ENCODE measurements at regions not wholly inside any gene's neighbourhood (a gene's known extent, or its start where the extent isn't known, plus 50 kb on each side); places are given as distances from the start of the nearest gene placed in this dataset.
"Not testable (repeated sequence)": the region's sequence is repeated elsewhere in the genome, so short reads cannot be mapped to it uniquely, and the experiment has no call there.

DNA sequence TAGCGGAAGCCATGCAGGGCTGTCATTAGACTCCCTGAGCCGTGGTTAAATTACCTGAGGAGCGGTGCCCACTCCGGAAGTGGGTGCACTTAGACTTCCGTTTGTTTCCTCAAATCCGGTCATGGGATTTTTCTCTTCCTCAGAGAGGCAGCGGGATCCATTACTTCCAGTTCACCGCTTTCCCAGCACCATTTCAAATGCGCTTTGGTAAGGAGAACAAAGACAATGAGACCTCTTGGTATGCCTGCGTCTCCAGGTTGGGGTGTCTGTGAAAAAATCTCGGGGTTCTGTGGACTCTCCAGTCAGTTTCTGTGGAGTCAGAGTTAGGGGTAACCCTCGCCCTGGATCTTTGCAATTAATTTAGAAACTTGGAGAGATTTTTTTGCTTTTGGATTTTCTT lies 132.3 kb upstream of the PTPRG start:
- DNase-seq (ENCODE audit: low spot score), result no peak

DNA sequence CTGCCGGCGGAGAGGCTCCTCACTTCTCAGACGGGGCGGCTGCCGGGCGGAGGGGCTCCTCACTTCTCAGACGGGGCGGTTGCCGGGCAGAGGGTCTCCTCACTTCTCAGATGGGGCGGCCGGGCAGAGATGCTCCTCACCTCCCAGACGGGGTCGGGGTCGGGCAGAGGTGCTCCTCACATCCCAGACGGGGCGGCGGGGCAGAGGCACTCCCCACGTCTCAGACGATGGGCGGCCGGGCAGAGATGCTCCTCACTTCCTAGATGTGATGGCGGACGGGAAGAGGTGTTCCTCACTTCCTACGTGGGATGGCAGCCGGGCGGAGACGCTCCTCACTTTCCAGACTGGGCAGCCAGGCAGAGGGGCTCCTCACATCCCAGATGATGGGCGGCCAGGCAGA lies 126.5 kb upstream of the PTPRG start:
- 96% methylated on average over 21 of the region's 28 CpGs for WGBS
- not testable (repeated sequence) for H3K9me3 ChIP-seq (ENCODE audit: control insufficient read depth in 4 of 4, low read length in 3 of 4); H3K9ac ChIP-seq (ENCODE audit: low read depth in 1 of 2, low read length in 2 of 2); DNase-seq (ENCODE audit: low spot score); H3K4me3 ChIP-seq (ENCODE audit: low read depth in 1 of 3, low read length in 3 of 3); H3K27me3 ChIP-seq (ENCODE audit: control insufficient read depth in 4 of 4, insufficient read depth in 4 of 4, low read length in 3 of 4); H3K36me3 ChIP-seq (ENCODE audit: control insufficient read depth in 4 of 4, insufficient read depth in 3 of 4, low read depth in 1 of 4, low read length in 3 of 4); H3K27ac ChIP-seq (ENCODE audit: low read depth in 1 of 2, low read length in 2 of 2)
- peaks cover 0 to 13% (median 7%) of the 10 kb centered on the region in 4 donors for H3K4me1 ChIP-seq (ENCODE audit: control insufficient read depth in 4 of 4, insufficient read depth in 4 of 4, low read length in 3 of 4)

More for the DNA sequence above, 132.3 kb upstream of the PTPRG start:
- no peak overlapping the region for H3K4me3 ChIP-seq (ENCODE audit: low read depth in 1 of 3, low read length in 3 of 3)
- 92% methylated on average over 12 of the region's 12 CpGs for WGBS
- no peak overlapping the region for H3K9ac ChIP-seq (ENCODE audit: low read depth in 1 of 2, low read length in 2 of 2)
- no peaks in the 10 kb centered on the region for H3K4me1 ChIP-seq (ENCODE audit: control insufficient read depth in 4 of 4, insufficient read depth in 4 of 4, low read length in 3 of 4)
- TF ChIP-seq, protein P1, sequence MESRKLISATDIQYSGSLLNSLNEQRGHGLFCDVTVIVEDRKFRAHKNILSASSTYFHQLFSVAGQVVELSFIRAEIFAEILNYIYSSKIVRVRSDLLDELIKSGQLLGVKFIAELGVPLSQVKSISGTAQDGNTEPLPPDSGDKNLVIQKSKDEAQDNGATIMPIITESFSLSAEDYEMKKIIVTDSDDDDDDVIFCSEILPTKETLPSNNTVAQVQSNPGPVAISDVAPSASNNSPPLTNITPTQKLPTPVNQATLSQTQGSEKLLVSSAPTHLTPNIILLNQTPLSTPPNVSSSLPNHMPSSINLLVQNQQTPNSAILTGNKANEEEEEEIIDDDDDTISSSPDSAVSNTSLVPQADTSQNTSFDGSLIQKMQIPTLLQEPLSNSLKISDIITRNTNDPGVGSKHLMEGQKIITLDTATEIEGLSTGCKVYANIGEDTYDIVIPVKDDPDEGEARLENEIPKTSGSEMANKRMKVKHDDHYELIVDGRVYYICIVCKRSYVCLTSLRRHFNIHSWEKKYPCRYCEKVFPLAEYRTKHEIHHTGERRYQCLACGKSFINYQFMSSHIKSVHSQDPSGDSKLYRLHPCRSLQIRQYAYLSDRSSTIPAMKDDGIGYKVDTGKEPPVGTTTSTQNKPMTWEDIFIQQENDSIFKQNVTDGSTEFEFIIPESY (IDR thresholded peaks at IDR 0.05), result no peak
- TF ChIP-seq RAD21 (IDR thresholded peaks at IDR 0.05) (no peak), TAF1 (conservative IDR thresholded peaks at IDR 0.05) (no peak), JUND (IDR thresholded peaks at IDR 0.05) (no peak), HNF4G (IDR thresholded peaks at IDR 0.05) (no peak), RXRA (IDR thresholded peaks at IDR 0.05) (no peak), FOXA2 (IDR thresholded peaks at IDR 0.05) (no peak), EGR1 (IDR thresholded peaks at IDR 0.05; ENCODE audit: low read depth in 2 of 2) (no peak), HNF4A (conservative IDR thresholded peaks at IDR 0.05) (no peak)
- TF ChIP-seq, protein P2, sequence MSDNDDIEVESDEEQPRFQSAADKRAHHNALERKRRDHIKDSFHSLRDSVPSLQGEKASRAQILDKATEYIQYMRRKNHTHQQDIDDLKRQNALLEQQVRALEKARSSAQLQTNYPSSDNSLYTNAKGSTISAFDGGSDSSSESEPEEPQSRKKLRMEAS (IDR thresholded peaks at IDR 0.05), result no peak
- TF ChIP-seq, protein P3, sequence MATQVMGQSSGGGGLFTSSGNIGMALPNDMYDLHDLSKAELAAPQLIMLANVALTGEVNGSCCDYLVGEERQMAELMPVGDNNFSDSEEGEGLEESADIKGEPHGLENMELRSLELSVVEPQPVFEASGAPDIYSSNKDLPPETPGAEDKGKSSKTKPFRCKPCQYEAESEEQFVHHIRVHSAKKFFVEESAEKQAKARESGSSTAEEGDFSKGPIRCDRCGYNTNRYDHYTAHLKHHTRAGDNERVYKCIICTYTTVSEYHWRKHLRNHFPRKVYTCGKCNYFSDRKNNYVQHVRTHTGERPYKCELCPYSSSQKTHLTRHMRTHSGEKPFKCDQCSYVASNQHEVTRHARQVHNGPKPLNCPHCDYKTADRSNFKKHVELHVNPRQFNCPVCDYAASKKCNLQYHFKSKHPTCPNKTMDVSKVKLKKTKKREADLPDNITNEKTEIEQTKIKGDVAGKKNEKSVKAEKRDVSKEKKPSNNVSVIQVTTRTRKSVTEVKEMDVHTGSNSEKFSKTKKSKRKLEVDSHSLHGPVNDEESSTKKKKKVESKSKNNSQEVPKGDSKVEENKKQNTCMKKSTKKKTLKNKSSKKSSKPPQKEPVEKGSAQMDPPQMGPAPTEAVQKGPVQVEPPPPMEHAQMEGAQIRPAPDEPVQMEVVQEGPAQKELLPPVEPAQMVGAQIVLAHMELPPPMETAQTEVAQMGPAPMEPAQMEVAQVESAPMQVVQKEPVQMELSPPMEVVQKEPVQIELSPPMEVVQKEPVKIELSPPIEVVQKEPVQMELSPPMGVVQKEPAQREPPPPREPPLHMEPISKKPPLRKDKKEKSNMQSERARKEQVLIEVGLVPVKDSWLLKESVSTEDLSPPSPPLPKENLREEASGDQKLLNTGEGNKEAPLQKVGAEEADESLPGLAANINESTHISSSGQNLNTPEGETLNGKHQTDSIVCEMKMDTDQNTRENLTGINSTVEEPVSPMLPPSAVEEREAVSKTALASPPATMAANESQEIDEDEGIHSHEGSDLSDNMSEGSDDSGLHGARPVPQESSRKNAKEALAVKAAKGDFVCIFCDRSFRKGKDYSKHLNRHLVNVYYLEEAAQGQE (IDR thresholded peaks at IDR 0.05), result no peak
- TF ChIP-seq, protein P4, sequence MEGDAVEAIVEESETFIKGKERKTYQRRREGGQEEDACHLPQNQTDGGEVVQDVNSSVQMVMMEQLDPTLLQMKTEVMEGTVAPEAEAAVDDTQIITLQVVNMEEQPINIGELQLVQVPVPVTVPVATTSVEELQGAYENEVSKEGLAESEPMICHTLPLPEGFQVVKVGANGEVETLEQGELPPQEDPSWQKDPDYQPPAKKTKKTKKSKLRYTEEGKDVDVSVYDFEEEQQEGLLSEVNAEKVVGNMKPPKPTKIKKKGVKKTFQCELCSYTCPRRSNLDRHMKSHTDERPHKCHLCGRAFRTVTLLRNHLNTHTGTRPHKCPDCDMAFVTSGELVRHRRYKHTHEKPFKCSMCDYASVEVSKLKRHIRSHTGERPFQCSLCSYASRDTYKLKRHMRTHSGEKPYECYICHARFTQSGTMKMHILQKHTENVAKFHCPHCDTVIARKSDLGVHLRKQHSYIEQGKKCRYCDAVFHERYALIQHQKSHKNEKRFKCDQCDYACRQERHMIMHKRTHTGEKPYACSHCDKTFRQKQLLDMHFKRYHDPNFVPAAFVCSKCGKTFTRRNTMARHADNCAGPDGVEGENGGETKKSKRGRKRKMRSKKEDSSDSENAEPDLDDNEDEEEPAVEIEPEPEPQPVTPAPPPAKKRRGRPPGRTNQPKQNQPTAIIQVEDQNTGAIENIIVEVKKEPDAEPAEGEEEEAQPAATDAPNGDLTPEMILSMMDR (IDR thresholded peaks at IDR 0.05; ENCODE audit: low read depth, low read length, missing input control), result no peak
- TF ChIP-seq, protein P5, sequence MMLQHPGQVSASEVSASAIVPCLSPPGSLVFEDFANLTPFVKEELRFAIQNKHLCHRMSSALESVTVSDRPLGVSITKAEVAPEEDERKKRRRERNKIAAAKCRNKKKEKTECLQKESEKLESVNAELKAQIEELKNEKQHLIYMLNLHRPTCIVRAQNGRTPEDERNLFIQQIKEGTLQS (IDR thresholded peaks at IDR 0.05), result no peak
- H3K27me3 ChIP-seq (ENCODE audit: control insufficient read depth in 4 of 4, insufficient read depth in 4 of 4, low read length in 3 of 4), result no peaks in the 10 kb centered on the region
- no peak overlapping the region for H3K27ac ChIP-seq (ENCODE audit: low read depth in 1 of 2, low read length in 2 of 2)
- no peaks in the 10 kb centered on the region for H3K9me3 ChIP-seq (ENCODE audit: control insufficient read depth in 4 of 4, low read length in 3 of 4)
- H3K36me3 ChIP-seq (ENCODE audit: control insufficient read depth in 4 of 4, insufficient read depth in 3 of 4, low read depth in 1 of 4, low read length in 3 of 4), result no peaks in the 10 kb centered on the region

DNA sequence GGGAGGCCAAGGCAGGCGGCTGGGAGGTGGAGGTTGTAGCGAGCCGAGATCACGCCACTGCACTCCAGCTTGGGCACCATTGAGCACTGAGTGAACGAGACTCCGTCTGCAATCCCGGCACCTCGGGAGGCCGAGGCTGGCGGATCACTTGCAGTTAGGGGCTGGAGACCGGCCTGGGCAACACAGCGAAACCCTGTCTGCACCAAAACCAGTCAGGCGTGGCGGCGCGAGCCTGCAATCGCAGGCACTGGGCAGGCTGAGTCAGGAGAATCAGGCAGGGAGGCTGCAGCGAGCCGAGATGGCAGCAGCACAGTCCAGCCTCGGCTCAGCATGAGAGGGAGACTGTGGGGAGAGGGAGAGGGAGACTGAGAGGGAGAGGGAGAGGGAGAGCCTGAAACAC lies 126.0 kb upstream of the PTPRG start:
- 97% methylated on average over 20 of the region's 20 CpGs for WGBS
- not testable (repeated sequence) for H3K27me3 ChIP-seq (ENCODE audit: control insufficient read depth in 4 of 4, insufficient read depth in 4 of 4, low read length in 3 of 4); H3K36me3 ChIP-seq (ENCODE audit: control insufficient read depth in 4 of 4, insufficient read depth in 3 of 4, low read depth in 1 of 4, low read length in 3 of 4); H3K9ac ChIP-seq (ENCODE audit: low read depth in 1 of 2, low read length in 2 of 2); H3K27ac ChIP-seq (ENCODE audit: low read depth in 1 of 2, low read length in 2 of 2); DNase-seq (ENCODE audit: low spot score); H3K4me3 ChIP-seq (ENCODE audit: low read depth in 1 of 3, low read length in 3 of 3); H3K9me3 ChIP-seq (ENCODE audit: control insufficient read depth in 4 of 4, low read length in 3 of 4)
- peaks cover 0 to 13% (median 7%) of the 10 kb centered on the region in 4 donors for H3K4me1 ChIP-seq (ENCODE audit: control insufficient read depth in 4 of 4, insufficient read depth in 4 of 4, low read length in 3 of 4)

Measured in liver (tissue), 8 donors.